ENCODE measurements at regions not wholly inside any gene's neighbourhood (a gene's known extent, or its start where the extent isn't known, plus 50 kb on each side); places are given as distances from the start of the nearest gene placed in this dataset.

DNA sequence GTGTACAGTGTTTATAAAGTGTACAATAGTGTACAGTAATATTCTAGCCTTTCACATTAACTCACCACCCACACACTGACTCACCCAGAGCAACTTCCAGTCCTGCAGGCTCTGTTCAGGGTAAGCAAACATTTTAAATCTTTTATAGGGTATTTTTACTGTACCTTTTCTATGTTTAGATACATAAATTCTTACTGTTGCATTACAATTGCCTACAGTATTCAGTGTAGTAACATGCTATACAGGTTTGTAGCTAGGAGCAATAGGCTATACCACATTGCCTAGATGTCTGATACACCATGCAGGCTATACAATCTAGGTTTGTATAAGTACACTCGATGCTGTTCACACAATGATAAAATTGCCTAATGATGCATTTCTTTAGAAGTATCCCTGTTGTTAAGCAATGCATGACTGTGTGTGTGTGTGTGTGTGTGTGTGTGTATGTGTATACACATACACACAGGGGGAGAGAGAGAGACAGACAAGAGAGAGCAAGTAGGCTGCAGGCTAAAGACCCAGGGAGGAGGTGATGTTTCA, 72.5 kb upstream of the PRR23C start:
- Histone ChIP-seq H3K4me2 (no peak overlapping the region), H3K27me3 (peaks cover 17% of the 10 kb centered on the region), H4K20me1 (ENCODE audit: low read depth) (no peaks in the 10 kb centered on the region), H2AFZ (replicated peaks) (no peak overlapping the region), H3F3A (ENCODE audit: low read depth) (peaks cover 6% of the 10 kb centered on the region), H3K79me2 (ENCODE audit: low read depth) (no peaks in the 10 kb centered on the region), H3K9me3 (ENCODE audit: low read depth) (no peaks in the 10 kb centered on the region), H3K9ac (no peak overlapping the region), H3K4me1 (no peaks in the 10 kb centered on the region), H3K27ac (no peak overlapping the region), H3K4me3 (no peak overlapping the region), H3K36me3 (no peaks in the 10 kb centered on the region)
- Mint-ChIP-seq H3K27me3 (ENCODE audit: insufficient read depth, low read depth) (peaks cover 7% of the 10 kb centered on the region), H3K4me3 (no peak overlapping the region), H3K9me3 (no peaks in the 10 kb centered on the region), H3K36me3 (no peaks in the 10 kb centered on the region), H3K27ac (no peak overlapping the region), H3K4me1 (peaks cover 29% of the 10 kb centered on the region)
- no peak for DNase-seq (ENCODE audit: low spot score)
- no peak for TF ChIP-seq EZH2 (IDR thresholded peaks at IDR 0.05)
- no peak for TF ChIP-seq EZH2phosphoT487 (IDR thresholded peaks at IDR 0.05)

DNA sequence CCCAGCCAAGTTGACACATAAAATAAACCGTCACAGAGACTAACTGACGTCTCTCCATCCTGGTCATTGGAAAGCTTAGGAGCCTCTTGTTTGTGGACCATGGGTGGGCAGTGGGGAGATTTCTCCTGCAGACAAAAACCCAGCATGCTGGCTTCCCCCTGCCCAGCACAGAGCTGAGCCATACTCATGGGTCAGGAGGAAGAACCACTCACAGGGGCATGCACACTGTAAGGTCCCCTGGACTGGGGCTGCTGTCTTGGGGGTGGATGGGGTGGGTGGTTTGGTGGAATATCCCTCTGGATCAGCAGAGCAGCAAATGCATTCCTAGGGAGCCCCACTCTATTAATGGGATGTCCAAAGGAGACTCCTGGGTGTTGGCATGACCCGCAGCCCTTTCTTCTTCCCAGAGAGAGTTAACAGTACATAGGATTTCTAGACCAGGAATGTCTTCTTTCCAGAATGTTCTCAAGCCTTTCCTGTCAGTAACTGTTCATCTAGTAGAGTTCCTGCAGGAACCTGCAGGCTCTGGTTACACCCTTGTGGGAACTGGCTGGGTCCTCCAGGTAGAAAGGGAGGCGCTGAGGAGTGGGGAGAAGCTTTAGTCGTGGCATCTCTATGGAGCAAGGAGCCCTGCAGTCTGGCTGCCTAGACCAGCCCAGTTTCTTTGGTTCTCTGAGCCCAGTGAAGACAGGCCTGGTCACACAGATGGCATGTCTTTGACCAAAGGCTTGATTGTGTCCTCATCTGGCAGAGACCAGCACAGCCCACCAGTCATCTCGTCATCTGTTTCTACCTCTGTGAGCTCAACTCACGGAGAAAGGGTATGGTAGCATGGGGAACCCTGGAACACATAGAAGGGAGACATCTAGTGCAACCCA, 73.4 kb upstream of the PRR23C start:
- H3K79me2 ChIP-seq (ENCODE audit: low read depth): no peaks in the 10 kb centered on the region
- H3K27me3 ChIP-seq: peaks cover 8% of the 10 kb centered on the region
- H4K20me1 ChIP-seq (ENCODE audit: low read depth): no peaks in the 10 kb centered on the region
- no peaks in the 10 kb centered on the region for H3K36me3 Mint-ChIP-seq
- H3K4me2 ChIP-seq: no peak overlapping the region
- H3K4me1 Mint-ChIP-seq: peaks cover 31% of the 10 kb centered on the region
- peak overlapping the region; percentile 81 for H3K27ac Mint-ChIP-seq
- H3K4me3 ChIP-seq: no peak overlapping the region
- H3K9me3 ChIP-seq (ENCODE audit: low read depth): no peaks in the 10 kb centered on the region
- H3K27me3 Mint-ChIP-seq (ENCODE audit: insufficient read depth, low read depth): peaks cover 7% of the 10 kb centered on the region
- no peaks in the 10 kb centered on the region for H3K4me1 ChIP-seq
- H3K9ac ChIP-seq: no peak overlapping the region
- H2AFZ ChIP-seq (replicated peaks): no peak overlapping the region
- no peak for TF ChIP-seq CTCF (IDR thresholded peaks at IDR 0.05)
- TF ChIP-seq EZH2phosphoT487 (IDR thresholded peaks at IDR 0.05): no peak
- TF ChIP-seq EZH2 (IDR thresholded peaks at IDR 0.05): no peak
- peaks cover 6% of the 10 kb centered on the region for H3F3A ChIP-seq (ENCODE audit: low read depth)
- no peak for DNase-seq (ENCODE audit: low spot score)
- no peaks in the 10 kb centered on the region for H3K36me3 ChIP-seq
- H3K4me3 Mint-ChIP-seq: no peak overlapping the region
- no peaks in the 10 kb centered on the region for H3K9me3 Mint-ChIP-seq
- no peak overlapping the region for H3K27ac ChIP-seq

DNA sequence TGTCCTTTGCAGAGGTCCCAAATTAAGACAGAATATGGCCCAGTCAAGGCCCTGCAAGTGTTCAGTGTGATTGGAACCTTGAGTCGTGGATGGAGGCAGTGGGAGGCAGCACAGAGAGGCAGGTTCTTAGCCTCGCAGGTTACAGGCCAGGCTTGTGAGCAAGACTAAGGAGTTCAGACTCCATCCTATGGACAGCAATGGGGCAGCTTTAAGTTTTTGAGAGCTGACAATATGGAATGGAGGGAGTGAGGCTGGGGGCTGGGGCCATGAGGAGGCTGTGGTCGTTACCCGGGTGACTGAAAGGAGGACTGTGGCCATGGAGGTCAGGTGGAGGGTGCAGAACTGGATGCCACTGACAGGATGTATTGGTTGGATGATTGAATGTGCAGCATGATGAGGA, 74.1 kb upstream of the PRR23C start:
- Histone ChIP-seq H3K27ac (no peak overlapping the region), H3F3A (ENCODE audit: low read depth) (peaks cover under 1% of the 10 kb centered on the region), H4K20me1 (ENCODE audit: low read depth) (no peaks in the 10 kb centered on the region), H3K4me3 (no peak overlapping the region), H3K4me2 (no peak overlapping the region), H2AFZ (replicated peaks) (no peak overlapping the region), H3K27me3 (peaks cover 2% of the 10 kb centered on the region), H3K4me1 (no peaks in the 10 kb centered on the region), H3K36me3 (no peaks in the 10 kb centered on the region), H3K9ac (no peak overlapping the region), H3K79me2 (ENCODE audit: low read depth) (no peaks in the 10 kb centered on the region), H3K9me3 (ENCODE audit: low read depth) (no peaks in the 10 kb centered on the region)
- Mint-ChIP-seq H3K27me3 (ENCODE audit: insufficient read depth, low read depth) (peaks cover 7% of the 10 kb centered on the region), H3K4me3 (peak overlapping the region; percentile 22), H3K27ac (peak overlapping the region; percentile 81), H3K9me3 (no peaks in the 10 kb centered on the region), H3K36me3 (no peaks in the 10 kb centered on the region), H3K4me1 (peaks cover 35% of the 10 kb centered on the region)
- TF ChIP-seq CTCF (IDR thresholded peaks at IDR 0.05) (no peak), EZH2phosphoT487 (IDR thresholded peaks at IDR 0.05) (no peak), EZH2 (IDR thresholded peaks at IDR 0.05) (no peak)
- DNase-seq (ENCODE audit: low spot score): no peak

All from neural progenitor cell (in vitro differentiated cells).